H1 (cell line): ENCODE measurements at regions not wholly inside any gene's neighbourhood (a gene's known extent, or its start where the extent isn't known, plus 50 kb on each side); places are given as distances from the start of the nearest gene placed in this dataset.

Experiments
- CTCF ChIA-PET: fragments of 300-600 bp; sonication (Branson Sonifier 250); formaldehyde crosslinking; loops from one replicate; lab custom pipeline; 2021; ENCODE audit not compliant: partially characterized antibody; lab: Charles Lee
- POLR2A ChIA-PET: fragments of 300-600 bp; sonication (Branson Sonifier 250); formaldehyde crosslinking; loops from one replicate; lab custom pipeline; 2021; ENCODE audit warnings: inconsistent platforms; ENCODE audit not compliant: partially characterized antibody; lab: Charles Lee
- DNase-seq, 2 experiments: peaks; one replicate each; pipeline versions ENCODE4 v3.0.0 to v3.0.0-alpha.2; 2010 to 2022; ENCODE audit warnings: low spot score in 2 of 2, low read depth in 1 of 2, mixed read lengths in 1 of 2
- FAIRE-seq: peaks from 2 replicates; lab custom pipeline; 2011; peaks lifted over from hg19 to GRCh38; lab: Jason Lieb, UNC
- H2AFZ ChIP-seq: 2 replicates; pipeline ENCODE4 v1.8.1; 2012; ENCODE audit warnings: low read length, inconsistent platforms
- H2AK5ac ChIP-seq: 2 replicates; pipeline ENCODE4 v1.6.1; 2013; ENCODE audit warnings: low read depth, low read length
- H2BK120ac ChIP-seq: replicated peaks from 2 replicates; pipeline ENCODE3; 2013; ENCODE audit warnings: low read depth, low read length, inconsistent platforms
- H2BK12ac ChIP-seq: 2 replicates; pipeline ENCODE4 v1.6.1; 2013; ENCODE audit warnings: low read depth, low read length
- H2BK15ac ChIP-seq: 2 replicates; pipeline ENCODE4 v1.6.1; 2013; ENCODE audit warnings: low read length
- H2BK20ac ChIP-seq: 2 replicates; pipeline ENCODE4 v1.6.1; 2013; ENCODE audit warnings: low read length
- H2BK5ac ChIP-seq: 2 replicates; pipeline ENCODE4 v1.6.1; 2013; ENCODE audit warnings: low read depth, low read length
- H3K14ac ChIP-seq: 2 replicates; pipeline ENCODE4 v1.6.1; 2013; ENCODE audit warnings: inconsistent platforms; ENCODE audit not compliant: insufficient read length
- H3K18ac ChIP-seq: 2 replicates; pipeline ENCODE4 v1.6.1; 2013; ENCODE audit warnings: low read length; ENCODE audit errors: extremely low read depth
- H3K23ac ChIP-seq: 2 replicates; pipeline ENCODE4 v1.6.1; 2013; ENCODE audit warnings: inconsistent platforms; ENCODE audit not compliant: insufficient read length
- H3K23me2 ChIP-seq: 2 replicates; pipeline ENCODE4 v1.6.1; 2013; ENCODE audit warnings: low read depth, low read length
- H3K27ac ChIP-seq: 2 replicates; pipeline ENCODE4 v1.6.1; 2011; ENCODE audit warnings: low read depth, low read length, inconsistent platforms
- H3K27me3 ChIP-seq, 4 experiments: replicated peaks in 1 of 4; 1 replicate in 1 of 4; 2 replicates in 3 of 4; pipeline versions ENCODE4 v1.6.1 to v1.8.1; 2011 to 2013; ENCODE audit warnings: low read length in 3 of 4, mild to moderate bottlenecking in 3 of 4, inconsistent platforms in 2 of 4, mixed read lengths in 2 of 4, moderate library complexity in 1 of 4; ENCODE audit not compliant: control insufficient read depth in 3 of 4, insufficient read depth in 3 of 4; ENCODE audit errors: extremely low read depth in 1 of 4
- H3K36me3 ChIP-seq, 4 experiments: 2 replicates each; pipeline versions ENCODE4 v1.6.1 to v1.8.1; 2011 to 2013; ENCODE audit warnings: mild to moderate bottlenecking in 4 of 4, low read length in 3 of 4, moderate library complexity in 2 of 4, control low read depth in 1 of 4, inconsistent platforms in 1 of 4; ENCODE audit not compliant: insufficient read depth in 4 of 4, control insufficient read depth in 2 of 4
- H3K4ac ChIP-seq: replicated peaks from 2 replicates; pipeline ENCODE3; 2013; ENCODE audit warnings: low read length, low read depth, mixed read lengths, inconsistent platforms; ENCODE audit not compliant: insufficient read length
- H3K4me1 ChIP-seq, 4 experiments: replicated peaks in 1 of 4; 1 replicate in 1 of 4; 2 replicates in 3 of 4; pipeline versions ENCODE4 v1.6.1 to v1.8.1; 2011 to 2013; ENCODE audit warnings: low read length in 3 of 4, inconsistent platforms in 2 of 4, mixed read lengths in 1 of 4; ENCODE audit not compliant: insufficient read depth in 4 of 4, control insufficient read depth in 3 of 4
- H3K4me2 ChIP-seq, 2 experiments: 2 replicates each; pipeline versions ENCODE4 v1.6.1 to v1.8.1; 2011 to 2013; ENCODE audit warnings: low read depth in 2 of 2, low read length in 2 of 2, control low read depth in 1 of 2, inconsistent platforms in 1 of 2, mild to moderate bottlenecking in 1 of 2; ENCODE audit not compliant: insufficient read depth in 1 of 2
- H3K4me3 ChIP-seq, 4 experiments: fragments of 200-600, 300-600 bp in 1 of 4; sonication (generic), shearing (Covaris generic), sonication (Bioruptor Twin) in 1 of 4; 2 replicates each; pipeline versions ENCODE4 v1.5.1 to v1.8.1; 2011 to 2016; ENCODE audit warnings: low read length in 4 of 4, low read depth in 3 of 4, control low read depth in 2 of 4, inconsistent platforms in 2 of 4, mild to moderate bottlenecking in 2 of 4, mixed read lengths in 1 of 4, moderate library complexity in 1 of 4; ENCODE audit not compliant: insufficient read depth in 2 of 4; ENCODE audit errors: extremely low read depth in 1 of 4
- H3K56ac ChIP-seq: replicated peaks from 2 replicates; pipeline ENCODE3; 2013; ENCODE audit warnings: low read depth, mild to moderate bottlenecking, mixed read lengths, low read length, inconsistent platforms; ENCODE audit not compliant: insufficient read length
- H3K79me1 ChIP-seq: 2 replicates; pipeline ENCODE4 v1.6.1; 2013; ENCODE audit warnings: low read depth, low read length, control low read depth
- H3K79me2 ChIP-seq, 2 experiments: 2 replicates each; pipeline versions ENCODE4 v1.6.1 to v1.8.1; 2012 to 2013; ENCODE audit warnings: low read length in 2 of 2, mild to moderate bottlenecking in 2 of 2, inconsistent platforms in 1 of 2; ENCODE audit not compliant: insufficient read depth in 2 of 2, control insufficient read depth in 1 of 2
- H3K9ac ChIP-seq, 4 experiments: replicated peaks in 1 of 4; 1 replicate in 1 of 4; 2 replicates in 3 of 4; pipeline versions ENCODE4 v1.6.1 to v1.8.1; 2011 to 2013; ENCODE audit warnings: low read depth in 3 of 4, low read length in 3 of 4, control low read depth in 2 of 4, mild to moderate bottlenecking in 2 of 4, moderate library complexity in 2 of 4, inconsistent platforms in 1 of 4; ENCODE audit errors: extremely low read depth in 1 of 4
- H3K9me3 ChIP-seq, 2 experiments: 2 replicates each; pipeline versions ENCODE4 v1.6.1 to v1.8.1; 2012 to 2013; ENCODE audit warnings: mild to moderate bottlenecking in 2 of 2, moderate library complexity in 2 of 2, control low read depth in 1 of 2, inconsistent platforms in 1 of 2, low read depth in 1 of 2, low read length in 1 of 2, mixed read lengths in 1 of 2; ENCODE audit not compliant: insufficient read depth in 2 of 2
- H4K20me1 ChIP-seq, 2 experiments: replicated peaks in 1 of 2; 2 replicates each; pipeline versions ENCODE3 to v1.8.1; 2011 to 2013; ENCODE audit warnings: inconsistent platforms in 2 of 2, low read length in 2 of 2, mild to moderate bottlenecking in 1 of 2; ENCODE audit not compliant: insufficient read depth in 2 of 2, control insufficient read depth in 1 of 2
- H4K5ac ChIP-seq: 2 replicates; pipeline ENCODE4 v1.6.1; 2013; ENCODE audit warnings: low read length, low read depth, mixed read lengths, inconsistent platforms; ENCODE audit not compliant: insufficient read length
- H4K8ac ChIP-seq: 2 replicates; pipeline ENCODE4 v1.8.0; 2013; ENCODE audit warnings: mild to moderate bottlenecking, moderate library complexity, low read length, inconsistent platforms; ENCODE audit not compliant: insufficient read depth; ENCODE audit errors: extremely low read depth
- H4K91ac ChIP-seq: replicated peaks from 2 replicates; pipeline ENCODE3; 2013; ENCODE audit warnings: low read length, mixed read lengths, inconsistent platforms; ENCODE audit not compliant: insufficient read length
- BRCA1 ChIP-seq: IDR thresholded peaks from 2 replicates; pipeline ENCODE4 v1.6.1; 2012; ENCODE audit warnings: low read depth, low read length, improper control_type of control experiment
- E2F6 ChIP-seq: IDR thresholded peaks from 2 replicates; pipeline ENCODE4 v1.6.1; 2012; ENCODE audit warnings: inconsistent platforms
- EZH2 ChIP-seq: fragments of 200-600 bp; sonication (generic); IDR thresholded peaks from 2 replicates; pipeline ENCODE4 v1.7.1; 2012; ENCODE audit warnings: low read depth, mild to moderate bottlenecking, moderate library complexity, low read length, inconsistent platforms; ENCODE audit not compliant: severe bottlenecking
- HDAC2 ChIP-seq, 2 experiments: fragments of 300-600 bp in 1 of 2; sonication (generic) in 1 of 2; IDR thresholded peaks; 2 replicates each; pipeline ENCODE4 v1.6.1; 2011 to 2012; ENCODE audit warnings: low read depth in 2 of 2, low read length in 2 of 2, mild to moderate bottlenecking in 2 of 2, moderate library complexity in 2 of 2, borderline replicate concordance in 1 of 2, inconsistent platforms in 1 of 2
- MAFK ChIP-seq: IDR thresholded peaks from 2 replicates; pipeline ENCODE4 v1.6.1; 2012; ENCODE audit warnings: low read depth, mild to moderate bottlenecking, improper control_type of control experiment, low read length
- PHF8 ChIP-seq: fragments of 200-600 bp; sonication (generic); conservative IDR thresholded peaks from 2 replicates; pipeline ENCODE4 v1.7.1; 2012; ENCODE audit warnings: low read depth, mild to moderate bottlenecking, inconsistent platforms, low read length, moderate library complexity
- RFX5 ChIP-seq: IDR thresholded peaks from 2 replicates; pipeline ENCODE4 v1.6.1; 2011; ENCODE audit warnings: low read depth, low read length, improper control_type of control experiment, borderline replicate concordance
- RNF2 ChIP-seq: fragments of 200-900, 300-1000 bp; sonication (generic); IDR thresholded peaks from 2 replicates; pipeline ENCODE4 v1.7.1; 2016; ENCODE audit warnings: borderline replicate concordance, low read depth, mild to moderate bottlenecking, antibody characterized with exemption, low read length; ENCODE audit not compliant: poor library complexity, severe bottlenecking; ENCODE audit errors: missing control alignments
- RXRA ChIP-seq: IDR thresholded peaks from 2 replicates; pipeline ENCODE4 v1.6.1; 2011; ENCODE audit warnings: low read depth, mild to moderate bottlenecking, low read length, moderate library complexity; ENCODE audit not compliant: insufficient read depth
- SIRT6 ChIP-seq: IDR thresholded peaks from one replicate; pipeline ENCODE4 v1.7.1; 2012; ENCODE audit warnings: low read length, inconsistent platforms
- SP1 ChIP-seq: IDR thresholded peaks from 2 replicates; pipeline ENCODE4 v1.6.1; 2011; ENCODE audit warnings: low read depth, low read length
- SP4 ChIP-seq: IDR thresholded peaks from 2 replicates; pipeline ENCODE4 v1.6.1; 2012; ENCODE audit warnings: low read length, inconsistent platforms
- TCF12 ChIP-seq: IDR thresholded peaks from 2 replicates; pipeline ENCODE4 v1.6.1; 2011; ENCODE audit warnings: low read depth, mild to moderate bottlenecking, low read length
- WGBS, 2 experiments: shearing (Covaris generic) in 1 of 2; methylation state at CpG; one replicate each; pipeline versions ENCODE4 v1.1.6 to v1.1.7; 2013 to 2015; ENCODE audit warnings: low lambda C conversion rate in 2 of 2, mixed read lengths in 2 of 2, inconsistent platforms in 1 of 2, low coverage in 1 of 2, missing lambda C conversion rate in 1 of 2; ENCODE audit not compliant: insufficient replicate concordance in 2 of 2, insufficient coverage in 1 of 2, insufficient read length in 1 of 2; ENCODE audit errors: extremely low coverage in 1 of 2, missing lambda C conversion rate in 1 of 2; 5-methylcytosine and 5-hydroxymethylcytosine counted together

- FAIRE-seq (no peak), DNase-seq (no peak)
- Histone ChIP-seq H2BK5ac (no peak overlapping the region), H4K20me1 (no peaks in the 10 kb centered on the region), H2AFZ (peak overlapping the region; percentile 72; the same call in 1 of the 2 replicates), H3K4me2 (no peak overlapping the region), H3K9ac (no peak overlapping the region), H3K27me3 (no peaks in the 10 kb centered on the region), H2BK20ac (no peak overlapping the region), H2BK12ac (no peak overlapping the region), H3K79me1 (no peaks in the 10 kb centered on the region), H3K4me3 (no peak overlapping the region), H3K56ac (no peak overlapping the region), H3K23me2 (no peaks in the 10 kb centered on the region; the same call in 1 of the 2 replicates), H4K8ac (no peak overlapping the region), H3K9me3 (no peaks in the 10 kb centered on the region), H3K4me1 (peaks cover 3 to 12% (median 5%) of the 10 kb centered on the region in 4 experiments; a peak in 5 of 7 replicates), H3K23ac (no peak overlapping the region), H3K79me2 (no peaks in the 10 kb centered on the region), H2AK5ac (no peak overlapping the region; the same call in none of the 2 replicates), H3K36me3 (no peaks in the 10 kb centered on the region), H3K18ac (no peak overlapping the region), H3K27ac (no peak overlapping the region), H2BK120ac (no peak overlapping the region), H4K5ac (no peak overlapping the region), H2BK15ac (no peak overlapping the region), H3K14ac (no peak overlapping the region), H4K91ac (no peak overlapping the region), H3K4ac (no peak overlapping the region)
- ChIA-PET POLR2A (interaction anchor here (1.1 to 1.4 kb wide), 3 partner anchors 9 to 63 kb away, joined by 3 to 5 read pairs (median 4); no protein-coding TSS in a partner anchor), CTCF (interaction anchor here (0.9 to 1.7 kb wide), 5 partner anchors 10 to 157 kb away, joined by 3 to 7 read pairs (median 4); no protein-coding TSS in a partner anchor)
- WGBS, 2 experiments, result 93% methylated on average over 5 of the region's 5 CpGs; no CpG with 5 or more reads in 1 of the 2 experiments
- TF ChIP-seq TCF12 (no peak), RXRA (no peak), E2F6 (no peak), PHF8 (no peak), BRCA1 (no peak), SP4 (no peak), RNF2 (no peak), MAFK (no peak), RFX5 (no peak), EZH2 (no peak), SP1 (no peak), HDAC2 (IDR thresholded peaks at IDR 0.05; ENCODE audit: borderline replicate concordance in 1 of 2, low read depth in 2 of 2, low read length in 2 of 2) (no peak), SIRT6 (no peak)
Measured at GRCh38 chr3:43956945-43957344, 266.2 kb downstream of the ABHD5 start.
